Osteoblast (primary cell): ENCODE measurements at regions not wholly inside any gene's neighbourhood (a gene's known extent, or its start where the extent isn't known, plus 50 kb on each side); places are given as distances from the start of the nearest gene placed in this dataset.

Source experiments
- DNase-seq: peaks from one replicate; pipeline ENCODE4 v3.0.0; 2011; ENCODE audit warnings: low spot score, mixed read lengths; ENCODE audit not compliant: insufficient read length; ENCODE audit errors: missing footprints
- H2AFZ ChIP-seq: 2 replicates; pipeline ENCODE4 v1.6.0; 2011; ENCODE audit warnings: mild to moderate bottlenecking, low read length
- H3K27ac ChIP-seq: 2 replicates; pipeline ENCODE4 v1.5.1; 2011; ENCODE audit warnings: mild to moderate bottlenecking, low read depth, low read length, moderate library complexity
- H3K27me3 ChIP-seq: 2 replicates; pipeline ENCODE4 v1.6.0; 2012; ENCODE audit warnings: mild to moderate bottlenecking, control low read depth, inconsistent platforms, low read length, moderate library complexity; ENCODE audit not compliant: insufficient read depth
- H3K36me3 ChIP-seq: 2 replicates; pipeline ENCODE4 v1.5.1; 2011; ENCODE audit warnings: mild to moderate bottlenecking, low read length, control low read depth, moderate library complexity; ENCODE audit not compliant: insufficient read depth
- H3K4me1 ChIP-seq: 2 replicates; pipeline ENCODE4 v1.5.1; 2011; ENCODE audit warnings: mild to moderate bottlenecking, low read length, control low read depth, moderate library complexity; ENCODE audit not compliant: insufficient read depth
- H3K4me2 ChIP-seq: 2 replicates; pipeline ENCODE4 v1.6.0; 2011; ENCODE audit warnings: mild to moderate bottlenecking, low read length; ENCODE audit not compliant: insufficient read depth
- H3K4me3 ChIP-seq: fragments of 200-600 bp; sonication (generic); 3 replicates; pipeline ENCODE4 v1.5.1; 2012; ENCODE audit warnings: mild to moderate bottlenecking, low read length, inconsistent platforms; ENCODE audit not compliant: insufficient read depth
- H3K79me2 ChIP-seq: 2 replicates; pipeline ENCODE4 v1.6.0; 2012; ENCODE audit warnings: mild to moderate bottlenecking, low read length, control low read depth, inconsistent platforms; ENCODE audit not compliant: insufficient read depth
- H3K9me3 ChIP-seq: 2 replicates; pipeline ENCODE4 v1.5.1; 2011; ENCODE audit warnings: low read depth, low read length, control low read depth
- H4K20me1 ChIP-seq: 2 replicates; pipeline ENCODE4 v1.6.0; 2012; ENCODE audit warnings: mild to moderate bottlenecking, low read length, control low read depth; ENCODE audit not compliant: insufficient read depth
- CTCF ChIP-seq: IDR thresholded peaks from 2 replicates; pipeline ENCODE4 v1.5.1; 2011; ENCODE audit warnings: mild to moderate bottlenecking, low read depth, low read length, moderate library complexity; ENCODE audit errors: extremely low read depth

- H4K20me1 ChIP-seq = no peaks in the 10 kb centered on the region
- no peaks in the 10 kb centered on the region for H3K27me3 ChIP-seq
- H3K4me3 ChIP-seq = no peak overlapping the region
- no peaks in the 10 kb centered on the region for H3K79me2 ChIP-seq
- no peak overlapping the region for H3K27ac ChIP-seq
- peak; percentile 65 for TF ChIP-seq CTCF
- no peak for DNase-seq
- H3K9me3 ChIP-seq = peaks cover 4% of the 10 kb centered on the region
- peaks cover 6% of the 10 kb centered on the region for H3K4me1 ChIP-seq
- no peak overlapping the region for H2AFZ ChIP-seq
- no peak overlapping the region for H3K4me2 ChIP-seq
- no peaks in the 10 kb centered on the region for H3K36me3 ChIP-seq
These were observed 139.4 kb downstream of the EPC1 start for GRCh38 chr10:32207544-32207943.

- Histone ChIP-seq H3K4me3 (no peak overlapping the region), H3K27me3 (no peaks in the 10 kb centered on the region), H3K27ac (no peak overlapping the region), H3K4me2 (no peak overlapping the region), H3K79me2 (no peaks in the 10 kb centered on the region), H2AFZ (no peak overlapping the region), H4K20me1 (no peaks in the 10 kb centered on the region), H3K36me3 (no peaks in the 10 kb centered on the region), H3K9me3 (peaks cover 4% of the 10 kb centered on the region), H3K4me1 (peaks cover 6% of the 10 kb centered on the region)
- TF ChIP-seq CTCF = no peak
- DNase-seq = no peak
These were observed 141.3 kb downstream of the EPC1 start for GRCh38 chr10:32205670-32206069.

GRCh38 chr10:32204606-32205005 is 142.4 kb downstream of the EPC1 start:
- Histone ChIP-seq H3K4me3 (no peak overlapping the region), H3K79me2 (no peaks in the 10 kb centered on the region), H3K27me3 (no peaks in the 10 kb centered on the region), H3K36me3 (no peaks in the 10 kb centered on the region), H3K9me3 (peaks cover 4% of the 10 kb centered on the region), H2AFZ (no peak overlapping the region), H3K4me2 (no peak overlapping the region), H3K4me1 (peaks cover 6% of the 10 kb centered on the region), H3K27ac (no peak overlapping the region), H4K20me1 (no peaks in the 10 kb centered on the region)
- DNase-seq = no peak
- no peak for TF ChIP-seq CTCF

GRCh38 chr10:32199714-32200394 is 143.6 kb upstream of the KIF5B start:
- Histone ChIP-seq H3K4me1 (no peaks in the 10 kb centered on the region), H3K4me3 (no peak overlapping the region), H3K4me2 (no peak overlapping the region), H3K79me2 (no peaks in the 10 kb centered on the region), H3K9me3 (peaks cover 4% of the 10 kb centered on the region), H2AFZ (no peak overlapping the region), H3K27ac (no peak overlapping the region), H4K20me1 (no peaks in the 10 kb centered on the region), H3K27me3 (no peaks in the 10 kb centered on the region), H3K36me3 (no peaks in the 10 kb centered on the region)
- TF ChIP-seq CTCF = no peak
- DNase-seq = no peak
